ENCODE measurements at regions not wholly inside any gene's neighbourhood (a gene's known extent, or its start where the extent isn't known, plus 50 kb on each side); places are given as distances from the start of the nearest gene placed in this dataset.

DNA sequence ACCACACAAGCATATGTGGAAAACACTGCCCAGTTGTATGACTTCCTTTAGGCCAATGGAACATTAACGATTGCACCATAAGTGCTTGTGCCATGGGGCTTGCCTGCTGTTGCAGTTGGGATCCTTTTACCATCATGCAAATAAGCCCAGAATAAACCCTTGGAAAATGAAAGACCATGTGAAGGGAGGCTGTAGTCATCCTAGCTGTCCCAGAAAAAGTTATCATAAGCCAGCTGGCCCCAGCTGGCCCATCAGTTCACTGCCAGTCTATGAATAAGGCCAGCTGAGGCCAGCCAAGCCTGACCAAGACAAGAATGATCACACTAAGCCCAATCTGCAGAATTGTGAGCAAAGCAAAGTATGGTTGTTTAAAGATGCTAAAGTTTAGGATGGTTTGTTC, 253.9 kb upstream of the ARHGAP20 start:
- Histone ChIP-seq H3K9me3 (ENCODE audit: control insufficient read depth in 4 of 4, low read length in 3 of 4) (no peaks in the 10 kb centered on the region), H3K9ac (ENCODE audit: low read depth in 1 of 2, low read length in 2 of 2) (no peak overlapping the region), H3K27me3 (ENCODE audit: control insufficient read depth in 4 of 4, insufficient read depth in 4 of 4, low read length in 3 of 4) (no peaks in the 10 kb centered on the region), H3K27ac (ENCODE audit: low read depth in 1 of 2, low read length in 2 of 2) (no peak overlapping the region), H3K36me3 (ENCODE audit: control insufficient read depth in 4 of 4, insufficient read depth in 3 of 4, low read depth in 1 of 4, low read length in 3 of 4) (no peaks in the 10 kb centered on the region), H3K4me1 (ENCODE audit: control insufficient read depth in 4 of 4, insufficient read depth in 4 of 4, low read length in 3 of 4) (no peaks in the 10 kb centered on the region), H3K4me3 (ENCODE audit: low read depth in 1 of 3, low read length in 3 of 3) (no peak overlapping the region)
- no peak for TF ChIP-seq TAF1 (conservative IDR thresholded peaks at IDR 0.05)
- TF ChIP-seq, protein P1, sequence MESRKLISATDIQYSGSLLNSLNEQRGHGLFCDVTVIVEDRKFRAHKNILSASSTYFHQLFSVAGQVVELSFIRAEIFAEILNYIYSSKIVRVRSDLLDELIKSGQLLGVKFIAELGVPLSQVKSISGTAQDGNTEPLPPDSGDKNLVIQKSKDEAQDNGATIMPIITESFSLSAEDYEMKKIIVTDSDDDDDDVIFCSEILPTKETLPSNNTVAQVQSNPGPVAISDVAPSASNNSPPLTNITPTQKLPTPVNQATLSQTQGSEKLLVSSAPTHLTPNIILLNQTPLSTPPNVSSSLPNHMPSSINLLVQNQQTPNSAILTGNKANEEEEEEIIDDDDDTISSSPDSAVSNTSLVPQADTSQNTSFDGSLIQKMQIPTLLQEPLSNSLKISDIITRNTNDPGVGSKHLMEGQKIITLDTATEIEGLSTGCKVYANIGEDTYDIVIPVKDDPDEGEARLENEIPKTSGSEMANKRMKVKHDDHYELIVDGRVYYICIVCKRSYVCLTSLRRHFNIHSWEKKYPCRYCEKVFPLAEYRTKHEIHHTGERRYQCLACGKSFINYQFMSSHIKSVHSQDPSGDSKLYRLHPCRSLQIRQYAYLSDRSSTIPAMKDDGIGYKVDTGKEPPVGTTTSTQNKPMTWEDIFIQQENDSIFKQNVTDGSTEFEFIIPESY (IDR thresholded peaks at IDR 0.05) = no peak
- TF ChIP-seq, protein P2, sequence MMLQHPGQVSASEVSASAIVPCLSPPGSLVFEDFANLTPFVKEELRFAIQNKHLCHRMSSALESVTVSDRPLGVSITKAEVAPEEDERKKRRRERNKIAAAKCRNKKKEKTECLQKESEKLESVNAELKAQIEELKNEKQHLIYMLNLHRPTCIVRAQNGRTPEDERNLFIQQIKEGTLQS (IDR thresholded peaks at IDR 0.05) = no peak
- 90% methylated on average over 1 of the region's 1 CpG for WGBS
- no peak for DNase-seq (ENCODE audit: low spot score)

DNA sequence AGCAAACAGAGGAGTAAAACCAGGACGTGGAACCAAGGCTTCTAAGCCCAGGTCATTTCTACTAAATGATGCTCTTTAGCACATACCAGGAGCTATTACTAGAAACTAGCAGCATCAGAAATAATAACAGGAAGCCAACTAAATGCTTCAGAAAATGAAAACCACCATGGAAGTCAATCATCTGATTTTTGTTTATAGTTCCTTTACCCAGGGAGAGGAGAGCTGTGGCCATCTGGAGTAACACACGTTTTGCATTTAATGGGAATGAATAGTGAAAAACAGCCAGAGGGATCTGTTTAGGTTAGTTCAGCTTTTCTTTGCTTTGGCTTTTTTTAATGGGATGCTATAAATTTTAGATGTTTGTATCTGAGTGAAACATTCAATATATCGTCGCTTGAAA, 250.7 kb upstream of the ARHGAP20 start:
- no peak for TF ChIP-seq FOXA2 (IDR thresholded peaks at IDR 0.05)
- TF ChIP-seq, protein P3, sequence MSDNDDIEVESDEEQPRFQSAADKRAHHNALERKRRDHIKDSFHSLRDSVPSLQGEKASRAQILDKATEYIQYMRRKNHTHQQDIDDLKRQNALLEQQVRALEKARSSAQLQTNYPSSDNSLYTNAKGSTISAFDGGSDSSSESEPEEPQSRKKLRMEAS (IDR thresholded peaks at IDR 0.05) = no peak
- TF ChIP-seq FOXA1 (IDR thresholded peaks at IDR 0.05) = no peak
- TF ChIP-seq, protein P1 (IDR thresholded peaks at IDR 0.05) = no peak
- TF ChIP-seq SP1 (IDR thresholded peaks at IDR 0.05) = no peak
- no peak for TF ChIP-seq HNF4G (IDR thresholded peaks at IDR 0.05)
- TF ChIP-seq RXRA (IDR thresholded peaks at IDR 0.05) = no peak
- no peak for TF ChIP-seq JUND (IDR thresholded peaks at IDR 0.05)
- TF ChIP-seq, protein P4, sequence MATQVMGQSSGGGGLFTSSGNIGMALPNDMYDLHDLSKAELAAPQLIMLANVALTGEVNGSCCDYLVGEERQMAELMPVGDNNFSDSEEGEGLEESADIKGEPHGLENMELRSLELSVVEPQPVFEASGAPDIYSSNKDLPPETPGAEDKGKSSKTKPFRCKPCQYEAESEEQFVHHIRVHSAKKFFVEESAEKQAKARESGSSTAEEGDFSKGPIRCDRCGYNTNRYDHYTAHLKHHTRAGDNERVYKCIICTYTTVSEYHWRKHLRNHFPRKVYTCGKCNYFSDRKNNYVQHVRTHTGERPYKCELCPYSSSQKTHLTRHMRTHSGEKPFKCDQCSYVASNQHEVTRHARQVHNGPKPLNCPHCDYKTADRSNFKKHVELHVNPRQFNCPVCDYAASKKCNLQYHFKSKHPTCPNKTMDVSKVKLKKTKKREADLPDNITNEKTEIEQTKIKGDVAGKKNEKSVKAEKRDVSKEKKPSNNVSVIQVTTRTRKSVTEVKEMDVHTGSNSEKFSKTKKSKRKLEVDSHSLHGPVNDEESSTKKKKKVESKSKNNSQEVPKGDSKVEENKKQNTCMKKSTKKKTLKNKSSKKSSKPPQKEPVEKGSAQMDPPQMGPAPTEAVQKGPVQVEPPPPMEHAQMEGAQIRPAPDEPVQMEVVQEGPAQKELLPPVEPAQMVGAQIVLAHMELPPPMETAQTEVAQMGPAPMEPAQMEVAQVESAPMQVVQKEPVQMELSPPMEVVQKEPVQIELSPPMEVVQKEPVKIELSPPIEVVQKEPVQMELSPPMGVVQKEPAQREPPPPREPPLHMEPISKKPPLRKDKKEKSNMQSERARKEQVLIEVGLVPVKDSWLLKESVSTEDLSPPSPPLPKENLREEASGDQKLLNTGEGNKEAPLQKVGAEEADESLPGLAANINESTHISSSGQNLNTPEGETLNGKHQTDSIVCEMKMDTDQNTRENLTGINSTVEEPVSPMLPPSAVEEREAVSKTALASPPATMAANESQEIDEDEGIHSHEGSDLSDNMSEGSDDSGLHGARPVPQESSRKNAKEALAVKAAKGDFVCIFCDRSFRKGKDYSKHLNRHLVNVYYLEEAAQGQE (IDR thresholded peaks at IDR 0.05) = no peak
- no peak for TF ChIP-seq HNF4A (conservative IDR thresholded peaks at IDR 0.05)
- no peak for TF ChIP-seq TAF1 (conservative IDR thresholded peaks at IDR 0.05)
- TF ChIP-seq NR2F2 (IDR thresholded peaks at IDR 0.05) = no peak
- TF ChIP-seq, protein P2 (IDR thresholded peaks at IDR 0.05) = no peak
- no peak for TF ChIP-seq YY1 (IDR thresholded peaks at IDR 0.05)
- no peak for TF ChIP-seq GABPA (IDR thresholded peaks at IDR 0.05 in 1 of 2, conservative IDR thresholded peaks at IDR 0.05 in 1 of 2)
- TF ChIP-seq, protein P5, sequence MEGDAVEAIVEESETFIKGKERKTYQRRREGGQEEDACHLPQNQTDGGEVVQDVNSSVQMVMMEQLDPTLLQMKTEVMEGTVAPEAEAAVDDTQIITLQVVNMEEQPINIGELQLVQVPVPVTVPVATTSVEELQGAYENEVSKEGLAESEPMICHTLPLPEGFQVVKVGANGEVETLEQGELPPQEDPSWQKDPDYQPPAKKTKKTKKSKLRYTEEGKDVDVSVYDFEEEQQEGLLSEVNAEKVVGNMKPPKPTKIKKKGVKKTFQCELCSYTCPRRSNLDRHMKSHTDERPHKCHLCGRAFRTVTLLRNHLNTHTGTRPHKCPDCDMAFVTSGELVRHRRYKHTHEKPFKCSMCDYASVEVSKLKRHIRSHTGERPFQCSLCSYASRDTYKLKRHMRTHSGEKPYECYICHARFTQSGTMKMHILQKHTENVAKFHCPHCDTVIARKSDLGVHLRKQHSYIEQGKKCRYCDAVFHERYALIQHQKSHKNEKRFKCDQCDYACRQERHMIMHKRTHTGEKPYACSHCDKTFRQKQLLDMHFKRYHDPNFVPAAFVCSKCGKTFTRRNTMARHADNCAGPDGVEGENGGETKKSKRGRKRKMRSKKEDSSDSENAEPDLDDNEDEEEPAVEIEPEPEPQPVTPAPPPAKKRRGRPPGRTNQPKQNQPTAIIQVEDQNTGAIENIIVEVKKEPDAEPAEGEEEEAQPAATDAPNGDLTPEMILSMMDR (IDR thresholded peaks at IDR 0.05; ENCODE audit: low read depth, low read length, missing input control) = no peak
- TF ChIP-seq RAD21 (IDR thresholded peaks at IDR 0.05) = no peak
- no peak overlapping the region for H3K9ac ChIP-seq (ENCODE audit: low read depth in 1 of 2, low read length in 2 of 2)
- H3K4me1 ChIP-seq (ENCODE audit: control insufficient read depth in 4 of 4, insufficient read depth in 4 of 4, low read length in 3 of 4) = peaks cover 0 to 3% (median 1%) of the 10 kb centered on the region in 4 donors
- H3K27me3 ChIP-seq (ENCODE audit: control insufficient read depth in 4 of 4, insufficient read depth in 4 of 4, low read length in 3 of 4) = no peaks in the 10 kb centered on the region
- 84% methylated on average over 4 of the region's 4 CpGs for WGBS
- H3K27ac ChIP-seq (ENCODE audit: low read depth in 1 of 2, low read length in 2 of 2) = no peak overlapping the region
- no peaks in the 10 kb centered on the region for H3K36me3 ChIP-seq (ENCODE audit: control insufficient read depth in 4 of 4, insufficient read depth in 3 of 4, low read depth in 1 of 4, low read length in 3 of 4)
- no peaks in the 10 kb centered on the region for H3K9me3 ChIP-seq (ENCODE audit: control insufficient read depth in 4 of 4, low read length in 3 of 4)
- H3K4me3 ChIP-seq (ENCODE audit: low read depth in 1 of 3, low read length in 3 of 3) = no peak overlapping the region
- no peak for DNase-seq (ENCODE audit: low spot score)
